ENCODE measurements at regions not wholly inside any gene's neighbourhood (a gene's known extent, or its start where the extent isn't known, plus 50 kb on each side); places are given as distances from the start of the nearest gene placed in this dataset.

- TF ChIP-seq CTCF (IDR thresholded peaks at IDR 0.05; ENCODE audit: control insufficient read depth, insufficient read depth, low read depth, low read length, missing control alignments), result no peak
- DNase-seq (ENCODE audit: low read depth), result no peak
- H3K4me3 ChIP-seq (ENCODE audit: control insufficient read depth, low read depth, low read length), result no peak overlapping the region
These were observed 59.7 kb upstream of the TMEM18 start for GRCh38 chr2:736939-737338.

GRCh38 chr2:735670-736218, 58.5 kb upstream of the TMEM18 start:
- H3K4me3 ChIP-seq (ENCODE audit: control insufficient read depth, low read depth, low read length), result no peak overlapping the region
- DNase-seq (ENCODE audit: low read depth), result no peak
- TF ChIP-seq CTCF (IDR thresholded peaks at IDR 0.05; ENCODE audit: control insufficient read depth, insufficient read depth, low read depth, low read length, missing control alignments), result no peak

- no peak overlapping the region for H3K4me3 ChIP-seq (ENCODE audit: control insufficient read depth, low read depth, low read length)
- TF ChIP-seq CTCF (IDR thresholded peaks at IDR 0.05; ENCODE audit: control insufficient read depth, insufficient read depth, low read depth, low read length, missing control alignments), result no peak
- no peak for DNase-seq (ENCODE audit: low read depth)
These were observed 57.3 kb upstream of the TMEM18 start for GRCh38 chr2:734496-734895.

GRCh38 chr2:733495-733894, 56.3 kb upstream of the TMEM18 start:
- no peak for TF ChIP-seq CTCF (IDR thresholded peaks at IDR 0.05; ENCODE audit: control insufficient read depth, insufficient read depth, low read depth, low read length, missing control alignments)
- no peak for DNase-seq (ENCODE audit: low read depth)

GRCh38 chr2:733001-733400, 55.8 kb upstream of the TMEM18 start:
- DNase-seq (ENCODE audit: low read depth), result no peak
- TF ChIP-seq CTCF (IDR thresholded peaks at IDR 0.05; ENCODE audit: control insufficient read depth, insufficient read depth, low read depth, low read length, missing control alignments), result no peak
- H3K4me3 ChIP-seq (ENCODE audit: control insufficient read depth, low read depth, low read length), result no peak overlapping the region

More at GRCh38 chr2:733495-733894, 56.3 kb upstream of the TMEM18 start:
- no peak overlapping the region for H3K4me3 ChIP-seq (ENCODE audit: control insufficient read depth, low read depth, low read length)

GRCh38 chr2:731711-732110, 54.5 kb upstream of the TMEM18 start:
- TF ChIP-seq CTCF (IDR thresholded peaks at IDR 0.05; ENCODE audit: control insufficient read depth, insufficient read depth, low read depth, low read length, missing control alignments), result no peak

More at GRCh38 chr2:731711-732110, 54.5 kb upstream of the TMEM18 start:
- no peak overlapping the region for H3K4me3 ChIP-seq (ENCODE audit: control insufficient read depth, low read depth, low read length)
- no peak for DNase-seq (ENCODE audit: low read depth)

Measured in AG09309 (cell line).